Stimulated activated CD4-positive, alpha-beta T cell treated with anti-CD3 and anti-CD28 coated beads, Interleukin-15, amount 100 ng/mL, for 24 hours (primary cell): ENCODE measurements at regions not wholly inside any gene's neighbourhood (a gene's known extent, or its start where the extent isn't known, plus 50 kb on each side); places are given as distances from the start of the nearest gene placed in this dataset.

Experiments
- DNase-seq: peaks from one replicate; pipeline ENCODE4 v3.0.0-alpha.2; 2020

DNA sequence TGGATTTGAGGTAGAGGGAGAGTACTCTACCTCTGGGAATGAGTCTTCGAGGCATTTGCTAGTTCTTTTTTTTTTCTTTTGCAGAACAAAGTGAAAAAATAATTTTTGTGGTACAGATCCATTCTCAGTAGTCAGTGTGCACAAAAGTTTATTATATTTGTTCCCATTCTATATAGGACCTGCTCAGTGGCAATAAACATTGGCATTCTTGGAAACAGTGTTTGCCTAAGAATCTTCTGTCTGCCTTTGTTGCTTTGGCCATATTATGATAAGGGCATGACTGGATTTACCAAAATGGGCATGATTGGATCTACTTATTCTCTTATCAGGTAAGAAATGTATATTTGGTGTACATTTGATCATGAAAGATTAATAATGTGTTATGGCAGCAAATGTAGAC lies 583.3 kb downstream of the PLCL1 start:
- no peak for DNase-seq

DNA sequence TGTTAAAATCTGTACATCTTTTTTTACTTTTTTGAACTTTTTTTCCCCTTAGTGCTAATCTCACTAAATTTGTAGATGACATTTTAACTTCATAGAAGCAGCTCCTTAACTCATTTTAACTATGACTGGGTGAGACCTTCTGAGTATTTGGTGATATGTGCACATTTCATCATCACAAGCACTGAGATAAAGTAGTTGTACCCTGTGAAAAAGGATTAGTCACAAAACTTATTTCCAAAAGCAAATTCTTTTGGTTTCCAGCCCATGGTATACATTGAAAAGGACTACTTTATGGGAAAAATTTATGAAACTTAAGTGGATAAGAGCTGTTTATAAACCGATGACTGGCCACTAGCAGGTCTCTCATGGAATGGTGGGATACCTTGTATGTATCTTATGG lies 581.5 kb downstream of the PLCL1 start:
- DNase-seq, result no peak

DNA sequence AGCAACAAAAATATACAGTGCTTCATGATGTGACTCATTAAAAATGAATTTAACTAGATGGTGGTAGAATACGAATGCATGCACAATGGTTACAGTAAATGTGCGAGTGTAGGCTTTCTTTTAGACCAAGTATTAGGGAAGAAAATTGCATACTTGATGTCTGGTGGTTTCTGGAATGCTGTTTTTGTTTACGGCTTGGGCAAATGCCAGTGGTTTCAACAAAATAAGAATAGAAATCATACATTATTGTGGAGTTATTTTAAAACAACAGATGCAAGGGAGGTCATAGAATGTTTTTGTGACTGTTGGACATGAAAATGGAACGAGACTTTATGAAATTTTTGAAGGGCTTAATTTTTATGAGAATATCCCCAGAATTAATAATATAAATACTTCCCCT lies 580.9 kb downstream of the PLCL1 start:
- no peak for DNase-seq

DNA sequence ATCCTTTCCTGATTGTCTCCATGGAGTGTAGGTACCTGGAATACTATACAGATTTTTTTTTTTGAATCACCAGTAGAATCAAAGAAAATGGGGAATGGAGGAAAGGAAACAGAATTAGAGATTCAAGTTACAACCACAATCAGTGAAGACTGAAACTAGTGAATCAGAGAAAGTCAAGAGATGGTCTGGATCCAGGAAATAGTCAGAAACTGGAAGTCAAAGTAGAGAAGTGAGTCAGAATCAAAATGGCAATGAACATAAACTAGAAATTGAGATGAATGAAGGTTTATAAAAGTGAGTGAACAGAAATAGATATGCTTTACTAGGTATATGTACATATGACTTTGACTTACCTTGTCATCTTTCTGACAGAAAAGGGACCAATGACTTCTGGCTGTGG lies 579.0 kb downstream of the PLCL1 start:
- no peak for DNase-seq

DNA sequence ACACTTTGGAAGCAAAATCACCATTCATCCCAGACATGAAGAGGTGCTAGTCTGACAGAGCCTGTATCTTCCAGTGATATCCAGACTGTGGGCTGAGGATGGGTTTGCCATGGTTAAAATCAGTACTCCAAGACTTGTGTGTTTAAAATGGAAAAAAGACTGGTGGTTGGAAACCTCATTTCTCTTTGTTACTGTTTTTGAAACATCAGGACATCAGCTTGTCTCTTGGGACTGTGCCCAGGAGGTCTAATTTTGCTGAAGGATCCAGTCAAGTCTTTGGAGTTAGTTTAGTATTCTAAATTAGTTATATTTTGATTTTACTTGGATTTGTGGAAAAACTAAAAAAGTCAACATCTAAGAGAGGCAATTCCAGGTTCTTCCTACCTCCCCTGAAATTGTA lies 578.4 kb downstream of the PLCL1 start:
- no peak for DNase-seq

DNA sequence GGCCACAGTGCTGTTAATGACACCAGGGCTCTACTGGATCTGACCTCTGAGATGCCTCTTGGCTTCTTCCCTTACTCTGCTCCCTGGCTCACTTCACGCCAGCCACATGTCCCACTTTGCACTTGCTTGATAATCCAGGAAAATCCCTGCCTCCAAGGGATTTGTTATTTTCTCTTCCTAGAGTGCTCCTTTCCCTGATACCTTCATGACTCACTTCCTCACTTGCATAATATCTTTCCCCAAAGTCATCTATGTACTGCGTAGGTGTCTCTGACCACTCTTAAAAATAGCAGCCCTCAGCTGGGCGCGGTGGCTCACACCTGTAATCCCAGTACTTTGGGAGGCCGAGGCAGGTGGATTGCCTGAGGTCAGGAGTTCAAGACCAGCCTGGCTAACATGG lies 572.3 kb downstream of the PLCL1 start:
- DNase-seq, result no peak

DNA sequence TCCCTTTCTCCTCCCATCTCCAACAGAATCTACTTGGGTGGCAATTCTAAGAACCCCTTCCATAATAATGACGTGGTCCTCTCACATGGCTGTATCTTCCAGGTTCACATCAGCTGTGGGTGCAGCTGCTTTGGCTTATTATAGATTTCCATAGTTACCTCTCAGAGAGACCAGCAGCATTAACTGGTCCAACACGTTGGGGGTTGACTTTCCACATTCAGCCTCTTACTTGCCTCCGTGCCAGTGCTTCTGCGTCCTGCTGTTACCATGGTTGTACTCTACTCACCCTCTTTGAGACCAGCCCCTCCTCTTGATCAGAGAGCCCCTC lies 570.7 kb downstream of the PLCL1 start:
- DNase-seq, result no peak

DNA sequence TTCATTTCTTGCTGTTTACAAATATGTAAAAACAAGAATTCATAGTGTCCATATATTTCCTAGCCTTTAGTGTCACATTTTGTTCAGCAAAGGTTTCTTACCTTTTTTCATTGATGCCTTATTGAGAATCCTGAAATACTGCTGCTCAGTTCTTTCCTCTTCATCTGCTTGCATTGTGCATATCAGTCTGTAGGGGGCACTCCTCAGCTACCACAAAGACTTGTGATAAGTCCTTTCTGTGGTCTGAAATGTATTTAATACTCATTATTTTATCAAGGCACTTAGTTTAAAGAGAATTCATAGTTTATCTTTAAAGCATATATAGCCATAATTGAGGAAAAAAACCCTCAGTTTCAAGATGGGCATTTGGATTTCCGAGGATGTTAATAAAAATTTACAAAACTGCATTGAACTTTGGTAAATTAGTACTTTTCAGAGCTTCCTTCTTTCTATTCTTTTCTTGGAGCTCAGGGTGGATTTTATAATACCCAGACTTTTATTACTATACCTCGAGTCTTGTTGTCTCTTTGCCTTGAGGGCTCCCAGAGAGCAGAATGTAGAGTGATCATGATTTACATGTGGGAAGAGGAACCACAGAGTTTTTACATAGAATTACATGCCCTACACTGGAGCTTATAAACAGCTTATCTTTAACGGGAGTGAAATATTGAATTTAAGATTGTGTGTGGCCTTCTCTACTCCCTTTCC lies 570.1 kb downstream of the PLCL1 start:
- DNase-seq, result peak; percentile 50

DNA sequence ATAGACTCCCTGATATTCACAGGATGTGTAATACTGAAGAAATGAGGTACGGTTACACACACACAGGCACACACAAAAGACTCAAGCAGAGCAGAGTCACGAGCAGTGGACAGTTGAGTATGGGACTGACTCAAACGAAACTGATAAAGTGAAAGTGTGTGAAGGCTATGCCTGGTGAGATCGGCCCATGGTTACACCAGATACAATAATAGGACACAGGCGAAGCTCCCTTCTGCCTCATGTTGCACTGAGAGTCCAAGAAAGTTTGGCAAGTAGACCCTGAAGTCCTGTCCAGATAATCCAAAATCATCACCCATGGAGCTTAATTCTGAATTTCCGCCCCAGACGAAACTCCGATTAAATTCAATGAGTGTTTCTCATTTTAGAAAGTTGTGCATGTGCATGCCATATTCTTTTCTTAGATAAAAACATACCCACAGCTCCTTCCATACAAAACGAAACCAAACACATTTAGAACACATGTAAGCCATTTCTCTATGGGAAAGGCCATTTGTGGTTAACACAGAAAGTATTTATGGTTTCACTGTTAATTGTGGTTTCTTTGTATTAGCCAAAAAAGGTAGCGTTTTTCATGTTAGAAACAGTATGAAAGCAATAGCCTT lies 567.6 kb downstream of the PLCL1 start:
- DNase-seq, result no peak

DNA sequence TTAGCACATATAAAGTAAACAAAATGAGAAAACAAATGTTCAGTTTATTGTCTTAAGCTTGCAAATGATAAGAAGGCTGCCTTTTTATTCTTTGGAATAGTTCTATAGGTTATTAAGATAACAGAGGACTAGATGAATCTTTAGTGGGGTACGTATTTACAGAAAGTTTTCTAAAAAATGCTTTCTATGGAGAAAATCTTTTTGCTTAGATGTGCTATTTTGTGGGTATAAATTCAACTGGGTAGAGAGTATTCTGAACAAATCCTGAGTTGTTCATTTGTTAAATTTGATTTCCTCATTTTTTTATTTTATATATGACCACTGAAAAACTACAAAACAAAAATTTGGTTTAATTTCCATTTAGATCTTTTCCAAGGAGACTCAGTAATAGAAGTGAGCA lies 566.9 kb downstream of the PLCL1 start:
- DNase-seq, result no peak

DNA sequence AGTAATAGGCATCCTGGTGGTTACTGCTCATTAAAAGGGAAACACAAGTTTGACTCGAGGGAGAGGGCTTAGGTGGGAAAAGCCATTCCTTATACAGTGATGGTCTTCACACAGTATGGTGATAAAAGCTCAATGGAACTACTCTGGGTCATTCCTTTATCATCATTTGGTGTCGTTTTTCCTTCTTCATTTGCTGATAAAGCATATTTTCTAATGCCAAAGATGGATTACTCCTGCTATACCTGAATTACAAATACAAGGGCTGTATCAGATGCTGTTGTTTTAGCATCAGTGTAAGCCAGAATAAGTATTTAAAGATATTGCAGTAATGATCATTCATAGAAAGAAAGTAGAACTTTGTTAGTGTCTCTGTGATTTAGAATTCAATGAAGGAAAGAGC lies 563.7 kb downstream of the PLCL1 start:
- no peak for DNase-seq

DNA sequence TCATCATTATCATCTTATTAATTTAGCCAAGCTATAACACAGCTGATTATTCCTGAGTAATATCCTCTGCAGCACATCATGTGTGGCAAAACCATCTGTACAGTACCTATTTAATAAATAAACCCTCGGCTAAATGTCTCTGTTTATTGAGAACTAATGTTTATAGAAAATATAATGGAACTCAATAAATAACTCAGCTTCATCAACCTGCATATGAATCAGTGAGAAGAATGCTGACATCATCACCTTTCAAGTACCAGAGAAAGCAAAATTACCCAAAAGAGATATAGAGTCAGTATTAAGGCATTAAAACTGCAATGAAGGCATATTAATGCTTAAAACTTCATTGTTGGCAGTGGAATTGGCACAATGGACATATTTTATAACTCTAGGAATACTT lies 558.3 kb downstream of the PLCL1 start:
- no peak for DNase-seq

DNA sequence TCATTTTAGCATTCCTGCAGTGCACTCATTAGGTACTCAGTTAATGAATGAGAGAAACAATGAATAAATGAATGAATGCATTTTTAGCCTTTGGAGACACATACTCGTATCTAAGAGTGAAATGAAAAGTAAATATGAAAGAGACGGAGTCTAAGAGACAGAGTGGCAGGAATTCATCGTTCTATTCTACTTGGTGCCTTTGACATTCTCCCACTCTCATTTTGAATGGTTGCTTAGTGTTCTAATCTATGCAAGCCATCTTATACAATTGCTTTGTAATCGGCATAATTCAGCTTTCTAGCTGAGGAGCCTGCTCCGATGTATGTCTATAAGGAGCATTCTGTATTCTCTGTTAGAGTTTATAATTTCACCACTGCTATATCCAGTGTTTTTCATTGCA lies 554.9 kb downstream of the PLCL1 start:
- no peak for DNase-seq

DNA sequence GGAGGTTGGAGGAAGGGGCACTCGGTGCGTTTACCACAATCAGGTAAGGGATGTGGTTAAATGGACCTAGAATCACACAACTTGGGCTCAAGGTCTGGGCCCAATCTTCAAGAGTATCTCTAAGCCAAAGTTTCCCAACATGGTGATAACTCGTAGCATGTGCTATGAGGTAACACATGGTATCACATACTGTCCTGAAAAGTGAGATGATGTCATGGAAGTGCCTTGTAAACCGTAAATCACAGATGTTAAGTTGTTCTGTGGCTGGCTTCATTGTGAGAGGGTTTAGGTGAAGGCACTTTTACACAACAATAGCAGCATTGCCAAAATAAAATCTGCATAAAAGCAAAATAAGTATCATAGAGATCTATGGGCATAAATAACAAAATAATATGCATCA lies 551.8 kb downstream of the PLCL1 start:
- no peak for DNase-seq

DNA sequence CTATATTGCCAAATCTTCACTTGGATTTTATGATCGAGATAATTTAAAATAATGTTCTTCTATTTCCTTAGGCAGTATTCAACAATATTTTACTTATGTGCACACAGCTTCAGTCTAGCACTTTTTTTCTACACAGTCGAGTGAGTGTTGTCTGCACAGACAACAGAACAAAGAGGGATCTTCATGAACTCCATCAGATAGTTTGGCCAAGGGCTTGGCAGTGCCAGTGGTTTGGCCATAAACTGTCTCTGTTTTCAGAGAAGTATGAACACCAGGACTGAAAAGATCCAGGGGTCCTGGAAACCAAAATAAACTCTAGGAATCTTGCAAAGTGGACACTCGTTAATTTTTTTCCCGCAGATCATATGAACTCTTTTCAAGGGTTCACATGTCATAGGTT lies 547.3 kb downstream of the PLCL1 start:
- no peak for DNase-seq

DNA sequence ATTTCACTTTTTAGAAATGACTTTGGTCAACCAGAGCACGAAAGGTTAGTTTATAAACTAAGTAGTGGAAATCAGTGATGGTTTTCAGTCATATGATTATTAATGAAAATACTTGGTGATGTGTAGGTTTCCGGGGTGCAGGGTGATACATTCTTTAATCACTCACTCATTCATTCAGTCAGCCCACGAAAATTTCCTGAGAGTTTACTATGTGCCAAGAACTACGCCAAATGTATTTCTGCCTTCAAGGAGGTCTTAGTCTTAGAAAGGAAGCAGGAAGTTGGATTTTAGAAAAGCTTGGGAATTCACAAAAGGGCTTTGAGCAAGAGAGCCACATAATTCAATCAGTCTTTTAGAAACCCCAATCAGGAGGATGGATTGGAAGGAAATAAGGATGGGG lies 543.6 kb downstream of the PLCL1 start:
- DNase-seq, result no peak

DNA sequence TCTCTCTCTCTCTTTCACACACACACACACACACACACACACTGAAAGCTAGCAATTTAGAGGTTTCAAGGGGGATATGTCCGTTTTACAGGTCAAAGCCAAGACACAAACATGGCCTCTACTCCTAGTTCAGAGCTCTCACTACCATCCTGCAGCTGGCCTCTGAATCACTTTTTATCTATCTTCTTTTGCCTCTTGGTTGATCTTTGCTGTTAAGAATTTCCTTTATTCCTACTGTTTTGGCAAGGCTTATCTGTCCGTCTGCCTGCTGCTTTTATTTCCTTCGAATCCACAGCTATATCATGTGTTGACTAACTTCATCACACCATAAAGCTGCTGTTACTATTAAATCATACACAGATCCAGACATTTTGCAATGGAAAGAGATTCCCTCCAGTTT lies 543.0 kb downstream of the PLCL1 start:
- no peak for DNase-seq

DNA sequence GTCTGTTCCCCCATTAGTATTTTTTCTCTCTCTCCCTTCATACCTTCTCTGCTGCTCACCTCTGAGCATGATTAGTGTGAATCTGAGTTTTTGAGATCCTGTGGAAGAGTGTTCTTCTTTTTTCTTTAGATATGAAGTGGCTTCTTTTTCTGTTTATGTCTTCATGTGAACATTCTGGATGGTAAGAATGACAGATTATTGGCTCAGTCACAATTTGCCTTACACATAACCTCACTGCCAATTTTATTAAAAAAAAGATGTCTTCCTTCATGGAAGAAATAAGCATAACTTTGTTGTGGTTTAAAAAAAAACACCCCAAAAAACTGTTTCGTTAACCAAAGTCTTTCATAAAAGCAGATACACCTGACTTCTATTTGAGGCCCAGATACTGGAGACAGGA lies 539.1 kb downstream of the PLCL1 start:
- DNase-seq, result no peak

DNA sequence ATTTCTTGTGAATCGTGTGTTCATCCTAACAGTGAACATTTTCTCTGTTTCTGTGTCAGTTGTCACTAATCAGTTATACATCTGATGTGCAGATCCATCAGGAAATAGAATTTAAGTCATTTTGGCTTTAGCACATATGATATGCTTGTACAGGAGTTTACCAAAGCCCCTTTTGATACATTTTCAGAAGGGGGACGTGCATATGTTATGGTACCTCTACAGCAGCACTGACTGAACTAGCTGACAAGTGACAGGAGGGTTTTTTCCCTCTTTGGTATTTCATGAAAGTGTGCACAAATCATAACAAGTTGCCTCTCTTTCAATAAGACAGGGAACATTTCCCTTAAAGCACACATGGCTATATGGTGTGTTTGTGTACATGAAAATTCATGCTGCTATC lies 536.5 kb downstream of the PLCL1 start:
- no peak for DNase-seq

DNA sequence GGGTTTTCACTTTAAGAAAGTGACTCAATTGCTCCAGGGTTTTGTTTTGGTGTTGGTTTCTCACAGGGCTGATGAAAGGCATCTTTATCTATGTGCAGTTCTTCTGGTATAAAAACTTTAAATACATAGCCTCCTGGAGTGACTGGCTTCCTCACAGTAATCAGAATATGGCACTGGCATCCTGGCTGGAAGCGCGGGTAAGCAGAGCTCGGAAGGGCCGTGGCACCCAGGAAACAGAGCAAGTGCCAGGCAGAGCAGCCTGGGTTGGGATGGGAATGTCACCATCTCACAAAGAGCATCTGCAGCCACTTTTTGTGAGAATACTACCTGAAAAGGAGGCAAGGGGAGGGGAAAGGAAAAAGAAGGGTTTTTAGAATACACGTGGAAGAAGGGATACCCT lies 534.7 kb downstream of the PLCL1 start:
- no peak for DNase-seq

DNA sequence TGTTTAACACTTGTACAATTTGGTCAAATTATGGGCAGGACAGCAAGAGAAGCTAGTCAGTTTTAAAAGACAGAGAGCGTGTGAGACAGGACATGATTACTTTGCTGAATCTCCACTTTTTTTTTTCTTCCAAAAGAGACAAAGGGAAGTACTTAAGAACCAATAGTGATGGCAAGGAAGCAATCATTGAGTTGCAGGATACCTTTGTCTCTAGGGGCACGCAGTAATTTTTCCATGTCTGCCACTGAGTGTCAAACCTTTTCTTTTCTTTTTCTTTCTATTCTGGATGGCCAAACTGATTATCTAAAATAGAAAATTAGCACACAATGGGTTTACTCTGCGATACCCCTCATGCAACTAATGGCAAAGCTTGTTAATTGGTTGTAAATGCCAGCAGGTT lies 533.0 kb downstream of the PLCL1 start:
- DNase-seq, result no peak

DNA sequence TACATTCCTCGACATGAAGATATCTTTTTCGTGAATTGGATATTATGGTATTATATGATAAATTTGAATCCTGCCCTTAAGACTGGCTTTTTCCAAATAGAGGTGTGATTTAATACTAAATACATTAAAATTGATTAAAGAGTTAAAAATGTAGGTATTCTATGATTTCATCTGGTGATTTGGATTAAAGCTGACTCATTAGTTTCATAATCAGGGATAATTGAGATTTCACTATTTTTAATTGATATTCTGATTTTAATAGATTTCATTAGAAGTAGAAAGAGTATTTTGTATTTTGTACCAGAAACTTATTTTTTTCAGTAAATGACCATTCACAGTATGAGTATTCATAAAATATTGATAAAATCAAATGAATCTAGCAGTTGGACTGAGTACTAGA lies 524.1 kb downstream of the PLCL1 start:
- no peak for DNase-seq

DNA sequence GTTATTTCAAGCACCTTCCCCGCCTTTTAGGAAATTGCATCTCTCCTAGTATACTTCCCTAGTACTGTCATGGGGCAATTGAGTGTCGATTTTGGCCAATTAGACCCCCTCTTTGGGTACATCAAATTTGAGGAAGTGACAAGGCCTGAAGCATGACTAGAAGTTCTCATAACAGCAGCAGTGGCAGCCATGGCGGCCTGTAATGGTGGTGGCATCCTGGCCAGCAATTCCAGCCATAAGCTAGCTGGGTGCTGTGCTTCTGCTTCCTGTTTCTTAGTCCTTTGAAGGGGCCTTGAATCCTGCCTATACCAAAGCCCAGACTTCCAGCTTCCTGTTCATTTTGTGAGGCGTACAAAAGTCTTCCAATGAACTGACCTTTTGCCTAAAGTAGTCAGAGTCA lies 523.1 kb downstream of the PLCL1 start:
- DNase-seq, result no peak

DNA sequence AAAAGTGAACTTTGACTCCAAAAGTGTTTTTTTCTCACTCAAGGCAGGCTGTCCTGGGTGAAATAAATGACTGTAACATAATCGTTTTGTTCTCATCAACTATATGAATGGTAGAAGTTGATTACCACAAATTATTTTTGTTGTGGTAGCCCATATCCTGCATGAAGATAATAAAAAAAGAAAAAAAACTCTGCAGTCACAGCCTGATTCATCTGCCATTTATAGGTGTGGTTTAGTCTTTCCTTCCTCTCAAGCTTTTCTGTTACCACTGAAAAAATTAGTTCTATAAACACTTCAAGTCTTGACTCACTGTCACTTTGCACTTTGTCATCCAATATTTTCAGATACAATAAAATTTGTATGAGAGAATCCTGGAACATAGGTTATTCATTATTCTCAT lies 522.0 kb downstream of the PLCL1 start:
- DNase-seq, result no peak

DNA sequence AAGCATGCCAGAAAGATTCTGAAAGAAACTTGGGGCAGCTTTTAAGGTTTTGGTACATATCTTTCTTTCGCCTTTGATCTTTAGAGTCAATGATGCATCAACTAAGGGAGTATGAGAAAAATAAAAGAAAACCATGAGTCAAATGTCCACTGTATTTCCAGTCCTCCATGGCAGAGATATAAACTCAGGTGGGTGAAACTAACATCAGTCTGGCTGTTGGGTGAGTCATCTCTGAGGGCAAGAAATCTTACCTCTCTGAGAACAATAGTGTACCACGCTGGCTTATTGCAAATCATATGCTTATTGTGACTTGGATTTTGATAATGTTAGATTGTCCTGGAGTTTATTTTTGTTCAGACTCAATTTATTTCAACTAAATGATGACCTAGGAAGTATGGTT lies 521.0 kb downstream of the PLCL1 start:
- no peak for DNase-seq

DNA sequence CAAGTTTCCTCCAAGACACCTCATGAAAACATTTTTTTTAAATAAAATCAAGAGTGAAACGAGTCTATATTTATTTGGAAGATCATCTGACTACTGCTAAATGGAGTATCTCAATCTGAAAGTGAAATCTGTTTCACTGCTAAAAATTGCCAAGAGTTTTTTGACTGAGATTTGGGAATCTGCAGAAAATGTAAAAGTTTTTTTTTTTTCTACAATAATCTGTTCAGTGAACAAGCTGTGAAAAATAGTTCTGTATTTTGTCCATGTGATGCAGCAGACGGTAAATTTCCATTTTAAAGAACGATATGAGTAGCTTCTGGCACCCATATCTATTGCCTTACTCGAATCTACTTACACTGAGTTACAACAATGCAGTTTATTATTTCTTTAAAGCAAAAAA lies 519.7 kb downstream of the PLCL1 start:
- DNase-seq, result no peak
